ENCODE measurements at regions not wholly inside any gene's neighbourhood (a gene's known extent, or its start where the extent isn't known, plus 50 kb on each side); places are given as distances from the start of the nearest gene placed in this dataset.

- no peak for TF ChIP-seq ZBTB40 (IDR thresholded peaks at IDR 0.05)
- no peak for TF ChIP-seq ZBTB40 (CRISPR knock-in tag; IDR thresholded peaks at IDR 0.05)
- TF ChIP-seq RAD21 (CRISPR knock-in tag; IDR thresholded peaks at IDR 0.05): no peak
- no peak for TF ChIP-seq ZFP37 (CRISPR knock-in tag; IDR thresholded peaks at IDR 0.05; ENCODE audit: borderline replicate concordance)
- TF ChIP-seq PLSCR1 (CRISPR knock-in tag; IDR thresholded peaks at IDR 0.05; ENCODE audit: borderline replicate concordance): no peak
Observed at GRCh38 chr1:106817575-106817974, 238.9 kb upstream of the PRMT6 start.
